ENCODE measurements at regions not wholly inside any gene's neighbourhood (a gene's known extent, or its start where the extent isn't known, plus 50 kb on each side); places are given as distances from the start of the nearest gene placed in this dataset.
A peak's percentile ranks its signal among the peaks of the same experiment; 100 is the strongest.

- Histone ChIP-seq H3K4me1 (ENCODE audit: control insufficient read depth in 5 of 5, insufficient read depth in 5 of 5, low read length in 5 of 5) (peaks cover 0 to 9% (median 0%) of the 10 kb centered on the region in 5 donors), H3K36me3 (ENCODE audit: control insufficient read depth in 4 of 4, insufficient read depth in 4 of 4, low read length in 4 of 4) (no peaks in the 10 kb centered on the region), H3K27ac (ENCODE audit: low read depth in 1 of 2, low read length in 1 of 2) (no peak overlapping the region), H3K4me3 (no peak overlapping the region), H3K9me3 (ENCODE audit: control insufficient read depth in 4 of 4, insufficient read depth in 3 of 4, low read length in 3 of 4) (no peaks in the 10 kb centered on the region), H3K9ac (ENCODE audit: insufficient read depth in 1 of 2, low read length in 2 of 2) (no peak overlapping the region), H3K27me3 (ENCODE audit: control insufficient read depth in 3 of 3, insufficient read depth in 3 of 3, low read length in 2 of 3) (no peaks in the 10 kb centered on the region)
- WGBS, 2 donors: 84 to 86% methylated on average over 4 of the region's 4 CpGs
- no peak for TF ChIP-seq CTCF (IDR thresholded peaks at IDR 0.05; ENCODE audit: control extremely low read depth, extremely low read depth)
- ATAC-seq (ENCODE audit: insufficient read depth, low FRiP score) (no peak), DNase-seq (no peak)
Observed at GRCh38 chr20:60358101-60358500, 399.9 kb downstream of the CDH26 start.

DNA sequence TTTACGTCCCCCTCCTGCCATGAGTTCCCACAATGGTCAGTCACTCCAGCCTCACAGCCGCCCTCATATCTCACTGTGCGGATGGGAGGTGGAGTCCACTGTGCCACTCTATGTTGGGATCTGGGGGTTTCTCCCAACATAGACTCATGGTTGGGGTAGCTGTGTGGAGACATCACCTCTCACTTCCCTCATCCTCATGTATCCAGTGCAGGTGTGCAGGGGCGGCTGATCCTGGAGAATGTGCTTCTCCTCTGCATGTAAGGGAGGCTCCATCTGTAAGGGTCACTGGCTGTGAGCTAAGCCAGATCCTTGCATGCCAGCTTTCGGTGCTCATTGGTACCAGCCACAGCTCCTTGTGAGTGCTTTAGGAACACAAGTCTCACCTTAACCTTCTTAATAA lies 400.8 kb downstream of the CDH26 start:
- H3K27me3 ChIP-seq (ENCODE audit: control insufficient read depth in 3 of 3, insufficient read depth in 3 of 3, low read length in 2 of 3): no peaks in the 10 kb centered on the region
- no peak for TF ChIP-seq CTCF (IDR thresholded peaks at IDR 0.05; ENCODE audit: control extremely low read depth, extremely low read depth)
- H3K36me3 ChIP-seq (ENCODE audit: control insufficient read depth in 4 of 4, insufficient read depth in 4 of 4, low read length in 4 of 4): no peaks in the 10 kb centered on the region
- DNase-seq (no peak), ATAC-seq (ENCODE audit: insufficient read depth, low FRiP score) (no peak)
- no peak overlapping the region for H3K27ac ChIP-seq (ENCODE audit: low read depth in 1 of 2, low read length in 1 of 2)
- WGBS, 2 donors: 95 to 96% methylated on average over 5 of the region's 5 CpGs
- no peak overlapping the region for H3K9ac ChIP-seq (ENCODE audit: insufficient read depth in 1 of 2, low read length in 2 of 2)
- H3K9me3 ChIP-seq (ENCODE audit: control insufficient read depth in 4 of 4, insufficient read depth in 3 of 4, low read length in 3 of 4): no peaks in the 10 kb centered on the region
- no peak overlapping the region for H3K4me3 ChIP-seq
- H3K4me1 ChIP-seq (ENCODE audit: control insufficient read depth in 5 of 5, insufficient read depth in 5 of 5, low read length in 5 of 5): peaks cover 0 to 9% (median 0%) of the 10 kb centered on the region in 5 donors

DNA sequence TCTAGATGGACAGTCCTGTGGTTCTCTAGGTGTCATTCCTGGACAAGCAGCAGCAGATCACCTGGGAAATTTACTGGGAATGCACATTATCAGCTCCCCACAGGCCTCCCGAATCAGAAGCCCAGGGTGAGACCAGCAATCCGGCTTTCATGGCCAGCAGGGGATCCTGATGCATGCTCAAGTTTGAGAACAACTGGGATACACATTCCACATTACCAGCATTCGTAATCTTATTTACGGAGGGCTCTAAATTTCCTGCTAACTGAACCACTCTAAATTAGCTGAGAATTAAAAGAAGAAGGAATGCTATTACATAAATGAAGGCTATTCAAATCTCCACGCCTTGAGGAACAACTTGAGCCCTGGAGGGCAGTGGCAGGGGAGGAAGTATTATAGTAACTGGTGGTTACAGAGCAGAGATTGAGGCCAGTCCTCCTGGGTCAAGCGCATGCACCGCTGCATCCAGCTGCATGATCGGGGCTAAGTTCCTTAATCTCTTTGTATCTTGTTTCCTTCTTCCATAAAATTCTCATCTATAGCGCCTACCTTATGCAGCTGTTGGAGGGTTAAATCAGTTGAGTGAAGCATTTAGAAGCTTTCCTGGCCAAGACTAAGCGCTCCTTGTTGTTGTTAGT lies 403.7 kb downstream of the CDH26 start:
- ATAC-seq (ENCODE audit: insufficient read depth, low FRiP score): no peak
- DNase-seq: peak in 2 of 3 donors; percentile 15 to 22
- Histone ChIP-seq H3K36me3 (ENCODE audit: control insufficient read depth in 4 of 4, insufficient read depth in 4 of 4, low read length in 4 of 4) (no peaks in the 10 kb centered on the region), H3K4me3 (no peak overlapping the region), H3K4me1 (ENCODE audit: control insufficient read depth in 5 of 5, insufficient read depth in 5 of 5, low read length in 5 of 5) (peaks cover 0 to 9% (median 0%) of the 10 kb centered on the region in 5 donors), H3K27ac (ENCODE audit: low read depth in 1 of 2, low read length in 1 of 2) (no peak overlapping the region), H3K9me3 (ENCODE audit: control insufficient read depth in 4 of 4, insufficient read depth in 3 of 4, low read length in 3 of 4) (no peaks in the 10 kb centered on the region), H3K27me3 (ENCODE audit: control insufficient read depth in 3 of 3, insufficient read depth in 3 of 3, low read length in 2 of 3) (no peaks in the 10 kb centered on the region), H3K9ac (ENCODE audit: insufficient read depth in 1 of 2, low read length in 2 of 2) (no peak overlapping the region)
- no peak for TF ChIP-seq CTCF (IDR thresholded peaks at IDR 0.05; ENCODE audit: control extremely low read depth, extremely low read depth)
- 77% methylated on average over 10 of the region's 10 CpGs for WGBS, 2 donors

DNA sequence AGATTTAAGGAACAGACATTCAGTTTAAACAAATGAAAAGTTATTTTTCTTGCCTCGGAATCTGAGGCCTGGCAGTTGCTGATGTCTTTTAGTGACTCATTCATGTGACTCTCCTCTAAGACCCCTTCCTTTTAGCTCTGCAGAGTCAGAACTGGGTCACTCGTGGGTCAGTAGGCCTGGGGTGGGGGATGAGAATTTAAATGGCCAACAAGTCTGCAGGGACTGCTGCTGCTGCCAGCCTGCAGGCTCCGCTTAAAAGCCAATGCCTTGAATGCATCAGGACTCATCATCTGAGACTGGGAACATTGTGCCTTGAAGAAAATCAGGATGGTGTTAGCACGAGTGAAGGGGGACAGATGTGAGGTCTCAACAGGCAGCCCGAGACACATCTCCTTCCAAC lies 404.3 kb downstream of the CDH26 start:
- no peaks in the 10 kb centered on the region for H3K36me3 ChIP-seq (ENCODE audit: control insufficient read depth in 4 of 4, insufficient read depth in 4 of 4, low read length in 4 of 4)
- whole genome bisulfite sequencing, 2 donors: 59 to 73% methylated on average over 5 of the region's 5 CpGs
- no peak for ATAC-seq (ENCODE audit: insufficient read depth, low FRiP score)
- H3K4me1 ChIP-seq (ENCODE audit: control insufficient read depth in 5 of 5, insufficient read depth in 5 of 5, low read length in 5 of 5): peaks cover 0 to 9% (median 0%) of the 10 kb centered on the region in 5 donors
- H3K9me3 ChIP-seq (ENCODE audit: control insufficient read depth in 4 of 4, insufficient read depth in 3 of 4, low read length in 3 of 4): no peaks in the 10 kb centered on the region
- H3K9ac ChIP-seq (ENCODE audit: insufficient read depth in 1 of 2, low read length in 2 of 2): no peak overlapping the region
- no peak overlapping the region for H3K4me3 ChIP-seq
- peak; percentile 29 to 50 (median 48) for DNase-seq
- H3K27me3 ChIP-seq (ENCODE audit: control insufficient read depth in 3 of 3, insufficient read depth in 3 of 3, low read length in 2 of 3): no peaks in the 10 kb centered on the region
- no peak for TF ChIP-seq CTCF (IDR thresholded peaks at IDR 0.05; ENCODE audit: control extremely low read depth, extremely low read depth)
- no peak overlapping the region for H3K27ac ChIP-seq (ENCODE audit: low read depth in 1 of 2, low read length in 1 of 2)

All from lung (tissue), 11 donors.